K562 (cell line): ENCODE measurements at regions not wholly inside any gene's neighbourhood (a gene's known extent, or its start where the extent isn't known, plus 50 kb on each side); places are given as distances from the start of the nearest gene placed in this dataset.
A peak's percentile ranks its signal among the peaks of the same experiment; 100 is the strongest.

ENCODE experiments used
- CBX2 ChIP-seq: fragments of 200-600 bp; sonication (generic); IDR thresholded peaks from one replicate; pipeline ENCODE4 v1.6.1; 2012; ENCODE audit warnings: mild to moderate bottlenecking, low read length, inconsistent platforms; ENCODE audit not compliant: insufficient read depth, poor library complexity, severe bottlenecking
- CTCF ChIP-seq, 3 experiments: IDR thresholded peaks in 2 of 3; conservative IDR thresholded peaks in 1 of 3; 2 replicates each; pipeline ENCODE4 v1.5.1; 2011 to 2012; ENCODE audit warnings: low read length in 3 of 3, mild to moderate bottlenecking in 3 of 3, control low read depth in 2 of 3, improper control_type of control experiment in 1 of 3, inconsistent platforms in 1 of 3, low read depth in 1 of 3, mixed read lengths in 1 of 3, moderate library complexity in 1 of 3; ENCODE audit not compliant: insufficient read depth in 2 of 3
- DACH1 ChIP-seq: fragments of 450-650 bp; IDR thresholded peaks from 2 replicates; pipeline ENCODE4 v1.6.1; 2018; ENCODE audit not compliant: partially characterized antibody
- DMBX1 ChIP-seq: fragments of 250-450 bp; sonication (Bioruptor Pico); IDR thresholded peaks from 2 replicates; pipeline ENCODE4 v1.8.0; 2022; ENCODE audit warnings: inconsistent platforms, mild to moderate bottlenecking, moderate library complexity, borderline replicate concordance
- EP400 ChIP-seq: fragments of 450-650 bp; IDR thresholded peaks from 2 replicates; pipeline ENCODE4 v1.6.1; 2017; ENCODE audit warnings: antibody characterized with exemption, mild to moderate bottlenecking, moderate library complexity
- FOXA1 ChIP-seq: fragments of 450-650 bp; IDR thresholded peaks from 2 replicates; pipeline ENCODE4 v1.6.1; 2016; ENCODE audit warnings: mild to moderate bottlenecking, borderline replicate concordance
- HINFP ChIP-seq: fragments of 450-650 bp; conservative IDR thresholded peaks from 2 replicates; pipeline ENCODE4 v1.6.1; 2016; ENCODE audit warnings: missing genetic modification characterization, low read depth, mild to moderate bottlenecking, control low read depth, missing compliant biosample characterization
- NR1H2 ChIP-seq: sonication (generic); formaldehyde crosslinking; IDR thresholded peaks from 2 replicates; pipeline ENCODE4 v1.4.0; 2020; ENCODE audit warnings: mild to moderate bottlenecking, missing genetic modification reagents
- POLR2AphosphoS5 ChIP-seq: IDR thresholded peaks from 2 replicates; pipeline ENCODE4 v1.6.1; 2011; ENCODE audit warnings: mild to moderate bottlenecking, low read depth, low read length, moderate library complexity; ENCODE audit not compliant: control insufficient read depth, insufficient read depth
- SMC3 ChIP-seq: conservative IDR thresholded peaks from 2 replicates; pipeline ENCODE4 v1.6.1; 2011; ENCODE audit warnings: low read depth, low read length, improper control_type of control experiment; ENCODE audit not compliant: insufficient read depth
- ZBTB26 ChIP-seq: fragments of 450-650 bp; formaldehyde crosslinking; IDR thresholded peaks from 2 replicates; pipeline ENCODE4 v1.4.0; 2022; ENCODE audit warnings: missing genetic modification characterization
- ZNF655 ChIP-seq: fragments of 250-450 bp; sonication (Bioruptor Pico); IDR thresholded peaks from 2 replicates; pipeline ENCODE4 v1.5.0; 2021
- ZNF740 ChIP-seq, 3 experiments: fragments of 200-800 bp in 1 of 3; sonication (Bioruptor generic) in 1 of 3; sonication (generic) in 1 of 3; formaldehyde crosslinking in 1 of 3; IDR thresholded peaks; 2 replicates each; pipeline versions ENCODE4 v1.6.1 to v1.8.0; 2016 to 2022; ENCODE audit warnings: mild to moderate bottlenecking in 2 of 3, missing compliant biosample characterization in 2 of 3, missing genetic modification characterization in 2 of 3, missing genetic modification reagents in 1 of 3

GRCh38 chr17:54754560-54754959 is 146.1 kb upstream of the TOM1L1 start (continued):
- TF ChIP-seq HINFP (no peak), EP400 (no peak), NR1H2 (CRISPR knock-in tag) (no peak), FOXA1 (no peak), ZNF740 (CRISPR knock-in tag; IDR thresholded peaks at IDR 0.05) (no peak), ZNF740 (tag; IDR thresholded peaks at IDR 0.05) (no peak), POLR2AphosphoS5 (no peak), CTCF (IDR thresholded peaks at IDR 0.05 in 2 of 3, conservative IDR thresholded peaks at IDR 0.05 in 1 of 3; ENCODE audit: insufficient read depth in 2 of 3, low read depth in 1 of 3, low read length in 3 of 3) (peak; percentile 43 to 72 (median 48); a peak in 5 of 6 replicates), SMC3 (peak; percentile 49), DMBX1 (CRISPR knock-in tag) (no peak), DACH1 (no peak), ZNF655 (CRISPR knock-in tag) (no peak), CBX2 (no peak), ZBTB26 (CRISPR knock-in tag) (no peak)
